SK-N-SH (cell line): ENCODE measurements at regions not wholly inside any gene's neighbourhood (a gene's known extent, or its start where the extent isn't known, plus 50 kb on each side); places are given as distances from the start of the nearest gene placed in this dataset.

Source experiments
- CTCF ChIP-seq: fragments of 200-600 bp; sonication (generic); IDR thresholded peaks from 2 replicates; pipeline ENCODE4 v1.6.1; 2017; ENCODE audit warnings: antibody characterized with exemption, mild to moderate bottlenecking, moderate library complexity
- NRF1 ChIP-seq: IDR thresholded peaks from 2 replicates; pipeline ENCODE4 v1.6.1; 2012; ENCODE audit warnings: low read depth, mild to moderate bottlenecking, low read length
- POLR2AphosphoS5 ChIP-seq: IDR thresholded peaks from 2 replicates; pipeline ENCODE4 v1.6.1; 2012; ENCODE audit warnings: low read depth, low read length

GRCh38 chr14:83247924-83248639 lies 1714.4 kb upstream of the SEL1L start:
- TF ChIP-seq CTCF (no peak), NRF1 (no peak), POLR2AphosphoS5 (no peak)
